Natural killer cell (primary cell): ENCODE measurements at regions not wholly inside any gene's neighbourhood (a gene's known extent, or its start where the extent isn't known, plus 50 kb on each side); places are given as distances from the start of the nearest gene placed in this dataset.

Experiments
- ATAC-seq, 3 donors: fragments of 150-1000 bp in 2 of 3; fragments of 200-7000 bp in 1 of 3; cut with Tn5 transposase; 1 replicate in 1 of 3; 2 replicates in 2 of 3; pipeline ENCODE4 v1.10.0; 2021; ENCODE audit warnings: mild to moderate bottlenecking in 2 of 3, moderate library complexity in 2 of 3
- DNase-seq, 2 donors: peaks; one replicate each; pipeline versions ENCODE4 v3.0.0 to v3.0.0-alpha.2; 2013 to 2021; ENCODE audit warnings: mixed read lengths in 1 of 2
- H3K27ac ChIP-seq: one replicate; pipeline ENCODE4 v1.5.1; 2013; ENCODE audit warnings: mild to moderate bottlenecking, low read length
- H3K27me3 ChIP-seq: one replicate; pipeline ENCODE4 v1.6.1; 2013; ENCODE audit warnings: low read length; ENCODE audit not compliant: control insufficient read depth, insufficient read depth
- H3K36me3 ChIP-seq: one replicate; pipeline ENCODE4 v1.6.1; 2013; ENCODE audit warnings: low read length; ENCODE audit not compliant: control insufficient read depth, insufficient read depth
- H3K4me1 ChIP-seq: one replicate; pipeline ENCODE4 v1.6.1; 2013; ENCODE audit warnings: low read length; ENCODE audit not compliant: control insufficient read depth, insufficient read depth
- H3K4me3 ChIP-seq: one replicate; pipeline ENCODE4 v1.5.1; 2013; ENCODE audit warnings: low read length
- H3K9me3 ChIP-seq: one replicate; pipeline ENCODE4 v1.6.1; 2013; ENCODE audit warnings: low read length; ENCODE audit not compliant: control insufficient read depth, insufficient read depth
- H3K27ac Mint-ChIP-seq, 2 donors: one replicate each; pipeline ENCODE4 v1.8.0; 2022; ENCODE audit warnings: mild to moderate bottlenecking in 2 of 2, mixed read lengths in 2 of 2, moderate library complexity in 1 of 2
- H3K27me3 Mint-ChIP-seq, 2 donors: one replicate each; pipeline ENCODE4 v1.8.0; 2022; ENCODE audit warnings: low read depth in 2 of 2, mixed read lengths in 2 of 2
- H3K36me3 Mint-ChIP-seq: one replicate; pipeline ENCODE4 v1.8.0; 2022; ENCODE audit warnings: mixed read lengths
- H3K4me1 Mint-ChIP-seq, 2 donors: one replicate each; pipeline ENCODE4 v1.8.0; 2022; ENCODE audit warnings: mixed read lengths in 2 of 2
- H3K4me3 Mint-ChIP-seq: one replicate; pipeline ENCODE4 v1.8.0; 2022; ENCODE audit warnings: mild to moderate bottlenecking, moderate library complexity, mixed read lengths
- H3K9me3 Mint-ChIP-seq, 2 donors: one replicate each; pipeline ENCODE4 v1.8.0; 2022; ENCODE audit warnings: mixed read lengths in 2 of 2
- CTCF ChIP-seq: fragments of 200-600 bp; IDR thresholded peaks from one replicate; pipeline ENCODE4 v1.8.0; 2022; ENCODE audit warnings: antibody characterized with exemption
- WGBS: methylation state at CpG from one replicate; pipeline ENCODE4 v1.1.7; 2013; ENCODE audit warnings: missing lambda C conversion rate; ENCODE audit not compliant: insufficient coverage; 5-methylcytosine and 5-hydroxymethylcytosine counted together
- intact Hi-C: fragments of 100-400 bp; cut with micrococcal nuclease; formaldehyde crosslinking; loops from one replicate; pipeline ENCODE4 v1.14.2; 2022

GRCh38 chr3:87780811-87781210 is 278.0 kb downstream of the CGGBP1 start:
- H3K4me1 ChIP-seq = no peaks in the 10 kb centered on the region
- no peaks in the 10 kb centered on the region for H3K4me1 Mint-ChIP-seq
- DNase-seq (no peak), ATAC-seq (no peak)
- no peaks in the 10 kb centered on the region for H3K9me3 ChIP-seq
- no peak overlapping the region for H3K4me3 ChIP-seq
- H3K9me3 Mint-ChIP-seq = peaks cover 0 to 3% of the 10 kb centered on the region in 2 donors
- peaks cover 0 to 13% of the 10 kb centered on the region in 2 donors for H3K27me3 Mint-ChIP-seq
- intact Hi-C loops = no loop called here
- WGBS = no CpG with 5 or more reads among the region's 2 CpGs
- no peaks in the 10 kb centered on the region for H3K27me3 ChIP-seq
- H3K27ac ChIP-seq = no peak overlapping the region
- H3K27ac Mint-ChIP-seq = no peak overlapping the region
- no peaks in the 10 kb centered on the region for H3K36me3 Mint-ChIP-seq
- H3K4me3 Mint-ChIP-seq = no peak overlapping the region
- H3K36me3 ChIP-seq = no peaks in the 10 kb centered on the region
- no peak for TF ChIP-seq CTCF

GRCh38 chr3:87778876-87779275 is 279.9 kb downstream of the CGGBP1 start:
- Mint-ChIP-seq H3K36me3 (no peaks in the 10 kb centered on the region), H3K27ac (no peak overlapping the region), H3K9me3 (peaks cover 2 to 3% of the 10 kb centered on the region in 2 donors), H3K4me3 (no peak overlapping the region), H3K27me3 (peaks cover 0 to 21% of the 10 kb centered on the region in 2 donors), H3K4me1 (no peaks in the 10 kb centered on the region)
- H3K27ac ChIP-seq = no peak overlapping the region
- no peaks in the 10 kb centered on the region for H3K4me1 ChIP-seq
- intact Hi-C loops = no loop called here
- H3K9me3 ChIP-seq = no peaks in the 10 kb centered on the region
- no peaks in the 10 kb centered on the region for H3K36me3 ChIP-seq
- no peak overlapping the region for H3K4me3 ChIP-seq
- DNase-seq (no peak), ATAC-seq (no peak)
- no peak for TF ChIP-seq CTCF
- no peaks in the 10 kb centered on the region for H3K27me3 ChIP-seq
- WGBS = no CpG with 5 or more reads among the region's 1 CpG

- Mint-ChIP-seq H3K27me3 (peaks cover 0 to 8% of the 10 kb centered on the region in 2 donors), H3K4me3 (no peak overlapping the region), H3K36me3 (no peaks in the 10 kb centered on the region), H3K9me3 (peaks cover 2% of the 10 kb centered on the region in 2 donors), H3K27ac (no peak overlapping the region), H3K4me1 (no peaks in the 10 kb centered on the region)
- ATAC-seq = peak; percentile 61 to 80 (median 76)
- peak; percentile 55 for TF ChIP-seq CTCF
- no peak overlapping the region for H3K4me3 ChIP-seq
- intact Hi-C loops = loop anchor here (1.0 to 2.0 kb wide), 3 partner anchors 234 to 409 kb away; no protein-coding TSS in a partner anchor
- H3K9me3 ChIP-seq = no peaks in the 10 kb centered on the region
- H3K27ac ChIP-seq = no peak overlapping the region
- peak in 1 of 2 donors; percentile 67 for DNase-seq
- no peaks in the 10 kb centered on the region for H3K4me1 ChIP-seq
- no peaks in the 10 kb centered on the region for H3K27me3 ChIP-seq
- 56% methylated on average over 5 of the region's 5 CpGs for WGBS
- no peaks in the 10 kb centered on the region for H3K36me3 ChIP-seq
Observed at GRCh38 chr3:87771337-87772192, 287.2 kb downstream of the CGGBP1 start.

GRCh38 chr3:87766721-87767120 is 292.1 kb downstream of the CGGBP1 start:
- Mint-ChIP-seq H3K27me3 (no peaks in the 10 kb centered on the region), H3K9me3 (no peaks in the 10 kb centered on the region), H3K27ac (no peak overlapping the region), H3K4me1 (no peaks in the 10 kb centered on the region), H3K36me3 (no peaks in the 10 kb centered on the region), H3K4me3 (no peak overlapping the region)
- no peak for TF ChIP-seq CTCF
- H3K4me1 ChIP-seq = no peaks in the 10 kb centered on the region
- DNase-seq = no peak
- no peak overlapping the region for H3K4me3 ChIP-seq
- H3K36me3 ChIP-seq = no peaks in the 10 kb centered on the region
- no peaks in the 10 kb centered on the region for H3K9me3 ChIP-seq
- intact Hi-C loops = no loop called here
- H3K27ac ChIP-seq = no peak overlapping the region
- 67% methylated on average over 1 of the region's 2 CpGs for WGBS
- ATAC-seq = no peak
- no peaks in the 10 kb centered on the region for H3K27me3 ChIP-seq
